ENCODE measurements at regions not wholly inside any gene's neighbourhood (a gene's known extent, or its start where the extent isn't known, plus 50 kb on each side); places are given as distances from the start of the nearest gene placed in this dataset.

DNA sequence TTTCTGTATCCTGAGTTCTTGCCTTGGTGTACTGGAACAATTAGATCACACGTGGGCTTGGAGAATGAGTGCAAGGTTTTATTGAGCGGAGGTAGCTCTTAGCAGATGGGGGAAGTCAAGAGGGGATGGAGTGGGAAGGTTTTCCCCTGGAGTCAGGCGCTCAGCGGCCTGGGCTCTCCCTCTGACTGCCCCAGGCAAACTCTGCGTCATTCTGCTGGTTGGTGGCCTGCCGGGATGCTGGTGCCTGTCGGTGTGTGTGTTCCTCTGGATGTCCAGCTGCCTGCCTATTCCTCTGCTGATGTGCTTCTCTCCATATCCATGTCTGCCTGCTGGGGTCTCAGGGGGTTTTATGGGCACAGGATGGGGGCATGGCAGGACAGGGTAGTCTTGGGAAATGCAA is 111.0 kb downstream of the TRIB2 start:
- no peaks in the 10 kb centered on the region for H3K27me3 ChIP-seq
- H3K4me3 ChIP-seq = no peak overlapping the region
- H3K36me3 ChIP-seq = no peaks in the 10 kb centered on the region
- no peaks in the 10 kb centered on the region for H3K9me3 ChIP-seq (ENCODE audit: low read depth)
- no peaks in the 10 kb centered on the region for H3K4me1 ChIP-seq (ENCODE audit: low read depth)
- no peak overlapping the region for H3K27ac ChIP-seq
- DNase-seq (ENCODE audit: low read depth in 1 of 2, low spot score in 1 of 2) = no peak
- TF ChIP-seq, protein P1, sequence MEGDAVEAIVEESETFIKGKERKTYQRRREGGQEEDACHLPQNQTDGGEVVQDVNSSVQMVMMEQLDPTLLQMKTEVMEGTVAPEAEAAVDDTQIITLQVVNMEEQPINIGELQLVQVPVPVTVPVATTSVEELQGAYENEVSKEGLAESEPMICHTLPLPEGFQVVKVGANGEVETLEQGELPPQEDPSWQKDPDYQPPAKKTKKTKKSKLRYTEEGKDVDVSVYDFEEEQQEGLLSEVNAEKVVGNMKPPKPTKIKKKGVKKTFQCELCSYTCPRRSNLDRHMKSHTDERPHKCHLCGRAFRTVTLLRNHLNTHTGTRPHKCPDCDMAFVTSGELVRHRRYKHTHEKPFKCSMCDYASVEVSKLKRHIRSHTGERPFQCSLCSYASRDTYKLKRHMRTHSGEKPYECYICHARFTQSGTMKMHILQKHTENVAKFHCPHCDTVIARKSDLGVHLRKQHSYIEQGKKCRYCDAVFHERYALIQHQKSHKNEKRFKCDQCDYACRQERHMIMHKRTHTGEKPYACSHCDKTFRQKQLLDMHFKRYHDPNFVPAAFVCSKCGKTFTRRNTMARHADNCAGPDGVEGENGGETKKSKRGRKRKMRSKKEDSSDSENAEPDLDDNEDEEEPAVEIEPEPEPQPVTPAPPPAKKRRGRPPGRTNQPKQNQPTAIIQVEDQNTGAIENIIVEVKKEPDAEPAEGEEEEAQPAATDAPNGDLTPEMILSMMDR (IDR thresholded peaks at IDR 0.05; ENCODE audit: low read depth, low read length) = no peak

DNA sequence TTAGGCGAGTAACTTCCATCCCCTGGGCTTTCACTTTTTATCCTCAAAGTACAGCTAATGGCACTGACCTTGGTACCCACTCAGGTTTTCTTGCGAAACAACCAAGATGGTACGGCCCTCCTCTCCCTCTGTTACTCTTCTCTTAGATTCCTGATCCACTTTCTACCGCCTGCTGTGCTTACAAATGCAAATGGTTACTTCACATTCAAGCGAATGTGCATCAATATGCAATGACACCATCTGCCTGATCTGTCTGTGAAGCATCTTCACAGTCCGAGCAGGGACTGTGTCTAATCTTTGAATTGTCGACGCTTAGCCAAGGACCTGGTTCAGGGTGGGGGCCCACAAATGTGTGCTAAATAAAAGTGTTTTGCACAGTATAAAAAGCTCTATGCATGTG is 112.2 kb downstream of the TRIB2 start:
- no peak overlapping the region for H3K4me3 ChIP-seq
- TF ChIP-seq, protein P1 (IDR thresholded peaks at IDR 0.05; ENCODE audit: low read depth, low read length) = no peak
- H3K27ac ChIP-seq = no peak overlapping the region
- no peaks in the 10 kb centered on the region for H3K27me3 ChIP-seq
- no peak for DNase-seq (ENCODE audit: low read depth in 1 of 2, low spot score in 1 of 2)
- peaks cover 4% of the 10 kb centered on the region for H3K4me1 ChIP-seq (ENCODE audit: low read depth)
- H3K36me3 ChIP-seq = no peaks in the 10 kb centered on the region
- H3K9me3 ChIP-seq (ENCODE audit: low read depth) = no peaks in the 10 kb centered on the region

DNA sequence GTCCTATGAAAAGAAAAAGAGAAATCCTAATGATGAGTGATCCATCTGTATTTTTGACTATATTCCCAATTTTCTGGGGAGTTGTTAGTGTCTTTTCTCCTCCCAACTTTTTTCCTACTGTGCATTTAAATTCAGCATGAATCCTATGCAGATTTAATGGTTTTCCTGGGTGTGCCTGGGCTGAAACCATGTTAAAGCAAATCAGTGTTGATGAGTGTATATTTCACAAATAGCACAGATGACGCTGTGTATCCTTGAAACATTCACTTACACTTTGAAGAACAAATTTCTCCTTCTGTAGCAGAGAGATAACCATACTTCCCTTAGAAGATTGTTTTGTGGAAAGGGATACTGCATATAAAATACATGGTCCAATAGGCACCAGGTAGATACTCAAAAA is 114.3 kb downstream of the TRIB2 start:
- TF ChIP-seq, protein P1 (IDR thresholded peaks at IDR 0.05; ENCODE audit: low read depth, low read length) = no peak
- Histone ChIP-seq H3K4me1 (ENCODE audit: low read depth) (peaks cover 9% of the 10 kb centered on the region), H3K27me3 (no peaks in the 10 kb centered on the region), H3K4me3 (no peak overlapping the region), H3K27ac (no peak overlapping the region), H3K36me3 (no peaks in the 10 kb centered on the region), H3K9me3 (ENCODE audit: low read depth) (no peaks in the 10 kb centered on the region)
- no peak for DNase-seq (ENCODE audit: low read depth in 1 of 2, low spot score in 1 of 2)

DNA sequence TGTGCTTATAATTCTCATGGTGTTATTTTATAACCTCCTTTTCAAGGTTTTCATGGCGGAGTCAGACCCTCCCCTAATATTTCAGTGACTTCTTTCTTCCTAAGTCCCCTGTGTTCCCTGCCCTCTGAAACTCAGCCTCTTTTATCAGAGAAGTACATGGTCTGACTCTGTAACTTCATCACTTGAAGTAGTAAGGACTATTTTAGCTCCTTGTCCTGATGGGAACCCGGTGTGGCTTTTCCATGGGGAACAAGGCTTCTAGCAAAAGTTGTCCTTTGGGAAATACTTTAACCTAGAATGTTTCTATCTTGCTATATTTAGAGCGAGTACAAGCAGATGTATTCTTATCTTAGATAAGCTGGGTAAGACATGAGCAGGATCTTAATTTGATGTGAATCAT is 117.5 kb downstream of the TRIB2 start:
- DNase-seq (ENCODE audit: low read depth in 1 of 2, low spot score in 1 of 2) = no peak
- TF ChIP-seq, protein P1 (IDR thresholded peaks at IDR 0.05; ENCODE audit: low read depth, low read length) = no peak
- Histone ChIP-seq H3K36me3 (no peaks in the 10 kb centered on the region), H3K27ac (no peak overlapping the region), H3K27me3 (no peaks in the 10 kb centered on the region), H3K4me3 (no peak overlapping the region), H3K9me3 (ENCODE audit: low read depth) (no peaks in the 10 kb centered on the region), H3K4me1 (ENCODE audit: low read depth) (peaks cover 9% of the 10 kb centered on the region)

DNA sequence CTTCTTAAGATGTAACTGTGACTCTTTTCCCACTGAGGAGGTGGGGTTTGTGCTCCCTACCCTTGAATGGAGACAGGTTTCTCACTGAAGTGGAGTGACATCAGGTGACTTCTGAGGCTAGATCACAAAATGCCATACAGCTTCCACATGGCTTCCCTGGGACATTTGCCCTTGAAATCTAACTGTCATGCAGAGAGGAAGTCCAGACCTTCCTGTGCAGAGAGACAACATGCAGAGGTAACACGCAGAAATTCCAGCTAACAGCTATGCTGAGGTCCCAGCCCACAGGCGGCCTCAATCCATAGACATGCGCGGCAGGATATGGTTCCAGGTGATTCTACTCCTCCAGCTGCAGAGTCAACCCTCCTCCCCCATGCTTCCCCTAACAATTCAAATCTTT is 119.0 kb downstream of the TRIB2 start:
- H3K36me3 ChIP-seq = no peaks in the 10 kb centered on the region
- peak in 1 of 2 donors; percentile 36 for DNase-seq (ENCODE audit: low read depth in 1 of 2, low spot score in 1 of 2)
- no peak overlapping the region for H3K4me3 ChIP-seq
- peaks cover 9% of the 10 kb centered on the region for H3K4me1 ChIP-seq (ENCODE audit: low read depth)
- TF ChIP-seq, protein P1 (IDR thresholded peaks at IDR 0.05; ENCODE audit: low read depth, low read length) = no peak
- H3K27ac ChIP-seq = peak overlapping the region; percentile 48
- no peaks in the 10 kb centered on the region for H3K27me3 ChIP-seq
- H3K9me3 ChIP-seq (ENCODE audit: low read depth) = no peaks in the 10 kb centered on the region

DNA sequence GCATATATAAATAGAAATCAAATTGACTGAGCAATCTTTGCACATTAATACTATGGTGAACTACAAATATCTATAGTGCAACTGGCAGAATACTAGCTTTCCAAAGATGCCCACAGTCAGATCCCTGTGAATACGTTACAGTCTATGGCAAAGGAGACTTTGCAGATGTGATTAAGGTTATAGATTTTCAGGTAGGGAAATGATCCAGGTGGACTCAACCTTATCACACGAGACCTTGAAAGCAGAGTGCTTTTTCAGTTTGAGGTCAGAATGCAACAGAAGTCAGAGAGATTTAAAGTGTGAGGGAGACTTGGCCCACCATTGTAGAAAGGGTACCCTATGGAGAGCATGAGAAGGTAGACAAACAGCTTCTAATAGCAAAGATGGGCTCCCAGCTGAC is 122.6 kb downstream of the TRIB2 start:
- H3K27ac ChIP-seq = no peak overlapping the region
- H3K4me3 ChIP-seq = no peak overlapping the region
- TF ChIP-seq, protein P1 (IDR thresholded peaks at IDR 0.05; ENCODE audit: low read depth, low read length) = no peak
- H3K27me3 ChIP-seq = no peaks in the 10 kb centered on the region
- H3K9me3 ChIP-seq (ENCODE audit: low read depth) = no peaks in the 10 kb centered on the region
- H3K4me1 ChIP-seq (ENCODE audit: low read depth) = peaks cover 2% of the 10 kb centered on the region
- H3K36me3 ChIP-seq = no peaks in the 10 kb centered on the region
- no peak for DNase-seq (ENCODE audit: low read depth in 1 of 2, low spot score in 1 of 2)

Data from cardiac muscle cell (in vitro differentiated cells and primary cell).